NCI-H345 treated with DMSO at 0.1 percent for 48 hours (cell line): ENCODE measurements at regions not wholly inside any gene's neighbourhood (a gene's known extent, or its start where the extent isn't known, plus 50 kb on each side); places are given as distances from the start of the nearest gene placed in this dataset.

Source experiments
- DNase-seq: peaks from one replicate; lab custom pipeline; 2025; ENCODE audit not compliant: unreplicated experiment; lab: John Stamatoyannopoulos, UW

DNA sequence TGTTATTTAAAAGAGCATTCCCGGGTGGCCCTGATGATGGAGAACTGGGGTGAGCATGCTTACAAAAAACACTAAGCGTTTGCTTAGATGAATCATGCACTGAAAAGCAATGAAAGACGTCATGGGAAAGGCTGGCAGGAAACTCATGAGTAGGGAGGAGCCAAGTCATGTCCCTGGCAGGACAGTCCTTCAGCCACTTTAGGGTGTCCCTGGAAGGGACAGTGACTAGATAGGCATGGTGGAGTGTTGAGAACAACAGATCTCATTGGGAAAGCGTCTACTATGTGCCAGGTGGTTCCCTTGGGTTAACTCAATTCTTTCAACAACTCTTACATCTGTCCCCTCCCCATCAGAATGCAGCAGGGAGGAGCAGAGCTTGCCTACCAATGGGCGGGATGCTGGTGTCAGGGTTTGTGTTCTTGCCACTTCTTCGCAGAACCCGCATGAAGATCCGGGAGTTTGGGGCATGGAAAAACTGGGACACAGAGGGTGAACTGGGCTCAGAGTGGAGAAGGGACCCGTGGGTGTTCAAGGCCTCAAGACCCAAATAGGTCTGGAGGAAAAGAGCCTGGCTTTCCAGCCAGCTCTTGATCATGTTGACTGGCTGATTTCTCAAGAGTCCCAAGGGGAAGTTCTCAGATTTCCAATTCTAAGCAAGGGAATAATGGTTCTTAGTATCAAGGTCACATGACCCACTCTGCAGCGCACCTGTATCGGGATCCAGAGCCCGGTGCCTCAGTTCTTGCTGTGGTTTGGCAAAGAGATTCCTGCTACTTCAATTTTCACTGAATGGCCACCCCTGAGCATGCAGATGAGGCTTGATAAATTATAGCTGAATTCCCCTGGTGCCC, 653.9 kb upstream of the TBX3 start:
- no peak for DNase-seq

DNA sequence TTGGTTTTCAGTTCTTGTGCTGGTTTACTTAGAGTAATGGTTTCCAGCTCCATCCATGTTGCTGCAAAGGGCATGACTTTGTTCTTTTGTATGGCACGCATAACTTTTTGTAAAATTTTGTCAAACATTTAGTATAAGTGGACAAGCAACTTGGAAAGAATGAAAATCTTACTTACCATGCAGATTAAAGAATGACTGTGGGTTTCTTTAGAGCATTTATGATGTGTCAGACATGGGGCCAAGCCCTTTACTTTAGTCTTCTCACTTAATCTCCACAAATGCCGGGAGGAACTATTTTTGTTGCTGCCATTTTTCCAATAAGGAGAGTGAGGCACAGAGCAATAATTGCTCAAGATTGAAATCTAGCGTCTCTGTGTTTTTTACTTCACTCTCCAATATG, 652.5 kb upstream of the TBX3 start:
- DNase-seq = no peak

DNA sequence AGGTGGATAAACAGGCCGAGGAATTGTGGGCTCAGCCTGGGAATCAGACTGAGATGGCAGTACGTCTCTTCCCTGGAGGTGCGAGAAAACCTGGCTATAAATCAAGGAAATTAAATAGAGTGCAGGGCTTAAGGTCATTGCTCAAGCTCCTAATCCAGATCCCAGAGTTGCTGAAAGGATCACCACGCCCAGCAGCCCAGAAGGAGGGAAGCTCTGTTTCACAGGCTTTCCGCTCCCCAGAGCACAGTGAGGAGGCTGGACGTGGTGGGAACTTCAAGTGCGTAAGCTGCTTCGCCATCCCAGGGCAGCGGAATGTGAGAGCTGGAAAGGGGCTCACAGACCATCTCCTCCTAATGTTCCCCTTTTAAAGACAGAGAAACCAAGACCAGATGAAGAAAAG, 651.6 kb upstream of the TBX3 start:
- DNase-seq = no peak

- no peak for DNase-seq
Observed at GRCh38 chr12:115335048-115335447, 651.1 kb upstream of the TBX3 start.

- DNase-seq = no peak
Observed at GRCh38 chr12:115332945-115333344, 649.0 kb upstream of the TBX3 start.

DNA sequence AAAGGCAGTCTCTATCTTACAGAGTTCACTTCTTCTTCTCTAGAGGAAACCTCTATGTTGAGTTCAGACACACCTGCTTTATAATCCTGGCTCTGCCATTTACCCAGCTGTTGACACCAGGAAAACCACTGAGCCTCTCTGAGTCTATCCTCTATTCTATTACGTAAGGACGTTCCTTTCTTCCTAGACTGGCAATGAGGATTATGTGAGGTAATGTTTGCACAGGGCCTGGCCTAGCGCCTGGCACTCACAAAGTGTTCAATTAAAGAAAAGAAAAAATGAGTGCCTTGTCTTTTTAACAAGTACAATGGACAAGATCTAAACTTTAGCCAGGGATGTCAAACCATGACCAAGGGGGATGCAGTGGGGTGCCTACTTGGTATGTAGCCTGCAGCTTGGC, 641.9 kb upstream of the TBX3 start:
- no peak for DNase-seq

GRCh38 chr12:115324949-115325593, 641.1 kb upstream of the TBX3 start:
- DNase-seq = no peak

GRCh38 chr12:115323223-115323905, 639.4 kb upstream of the TBX3 start:
- no peak for DNase-seq

GRCh38 chr12:115322275-115322674, 638.3 kb upstream of the TBX3 start:
- DNase-seq = no peak

- no peak for DNase-seq
Observed at GRCh38 chr12:115320967-115321366, 637.0 kb upstream of the TBX3 start.

DNA sequence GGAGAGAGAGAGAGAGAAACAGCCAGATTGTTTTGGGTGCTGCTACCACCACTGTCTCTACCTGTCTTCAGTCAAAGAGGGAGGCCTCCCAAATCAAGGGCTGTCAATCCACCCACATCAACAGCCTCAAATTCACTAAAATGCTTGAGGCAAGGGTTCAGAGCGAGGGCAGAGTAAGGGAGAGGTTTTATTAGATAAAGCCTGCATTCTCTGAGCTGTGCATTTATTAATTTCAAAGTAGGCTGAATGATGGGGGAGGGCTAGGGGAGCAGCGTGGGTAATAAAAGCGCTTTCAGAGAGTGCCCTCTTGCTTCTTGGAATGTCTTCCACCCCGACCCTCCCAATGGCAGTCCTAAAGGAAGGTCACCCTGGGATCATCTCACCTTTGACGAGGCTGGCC, 636.5 kb upstream of the TBX3 start:
- DNase-seq = no peak

GRCh38 chr12:115319446-115320040, 635.6 kb upstream of the TBX3 start:
- no peak for DNase-seq

DNA sequence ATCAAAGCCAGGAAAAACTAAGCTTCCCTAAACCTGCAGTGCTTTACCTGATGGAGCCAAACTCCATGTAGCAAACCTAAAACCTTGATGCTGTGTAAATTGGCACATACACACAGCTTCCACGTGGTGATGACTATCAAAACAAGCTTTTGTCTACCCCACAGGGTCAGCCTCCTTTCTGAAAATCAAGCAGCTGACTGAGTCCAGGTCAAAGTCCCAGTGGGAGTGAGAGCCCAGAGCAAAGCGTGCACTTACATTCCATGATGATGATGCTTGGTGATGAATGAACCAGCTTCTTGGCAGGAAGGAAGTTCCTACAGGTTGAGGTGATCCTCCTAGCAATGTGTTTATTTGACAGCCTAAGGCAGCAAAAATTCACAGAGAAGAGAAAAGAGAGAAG, 630.0 kb upstream of the TBX3 start:
- no peak for DNase-seq

- DNase-seq = peak; percentile 75
Observed at GRCh38 chr12:115312901-115313300, 628.9 kb upstream of the TBX3 start.

DNA sequence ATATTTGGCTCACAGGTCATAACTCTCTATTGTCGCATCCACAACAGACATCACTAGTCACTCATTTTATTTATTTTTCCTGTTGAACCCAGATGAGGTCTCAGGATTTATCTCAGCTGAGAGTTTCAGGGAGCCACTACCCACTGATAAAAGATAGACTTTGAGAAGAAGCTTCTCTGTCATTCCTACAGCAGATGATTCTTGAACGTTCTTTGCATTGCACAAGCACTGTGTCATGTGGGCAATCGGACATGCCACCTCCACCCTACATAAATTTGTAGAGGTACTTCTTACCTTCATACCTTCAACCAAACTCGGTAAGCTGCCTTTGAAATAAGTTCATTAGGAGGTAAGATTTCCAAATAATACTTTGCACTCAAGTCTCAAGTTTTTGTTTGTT, 627.9 kb upstream of the TBX3 start:
- no peak for DNase-seq

- DNase-seq = no peak
Observed at GRCh38 chr12:115308918-115309317, 624.9 kb upstream of the TBX3 start.

GRCh38 chr12:115306380-115306779, 622.4 kb upstream of the TBX3 start:
- no peak for DNase-seq

DNA sequence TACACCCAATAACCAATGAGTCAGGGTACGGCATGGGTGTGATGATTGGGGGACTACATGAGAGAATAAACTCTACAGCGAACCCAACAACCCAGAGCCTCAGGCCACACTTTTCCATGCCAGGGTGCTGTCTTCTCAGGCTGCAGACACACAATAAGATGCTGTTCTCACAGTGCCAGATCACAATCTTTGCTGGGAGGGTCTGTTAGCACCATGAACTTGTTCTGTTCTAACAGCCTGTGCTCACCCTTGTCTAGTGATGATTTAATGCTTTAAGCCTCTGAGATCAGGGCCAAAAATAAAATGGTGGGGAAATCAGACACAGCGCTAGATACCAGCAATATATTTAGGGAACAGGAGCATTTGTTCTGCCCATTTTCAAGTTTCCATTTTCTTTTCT, 621.9 kb upstream of the TBX3 start:
- no peak for DNase-seq

- no peak for DNase-seq
Observed at GRCh38 chr12:115305275-115305674, 621.3 kb upstream of the TBX3 start.

DNA sequence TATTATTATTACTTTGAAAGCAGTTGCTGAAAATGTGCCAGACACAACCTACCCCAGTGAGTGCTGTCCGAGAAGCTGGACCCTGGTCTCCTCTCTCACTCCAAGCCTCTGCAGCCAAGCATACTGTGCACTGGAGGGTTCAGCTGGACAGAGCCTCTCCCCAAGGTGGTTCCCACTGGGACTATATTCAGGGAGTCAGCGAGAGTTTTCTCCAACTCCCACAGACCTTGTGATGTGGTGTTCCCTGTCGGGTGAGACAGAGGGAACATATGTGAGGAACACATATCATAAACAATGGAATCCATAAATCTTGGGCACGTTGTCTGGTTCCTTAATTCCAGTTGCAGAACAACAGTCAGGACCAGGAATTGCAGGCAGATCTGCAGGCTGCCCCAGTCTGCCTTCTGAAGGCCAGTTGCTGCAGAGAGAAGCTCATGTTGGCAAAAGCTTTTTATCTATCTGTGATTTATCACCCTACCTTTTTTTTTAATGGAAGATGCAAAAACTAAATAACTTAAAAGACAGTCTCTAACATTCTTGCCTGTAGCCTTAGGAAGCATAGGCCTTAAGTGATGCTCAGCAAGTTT, 619.8 kb upstream of the TBX3 start:
- DNase-seq = no peak

- no peak for DNase-seq
Observed at GRCh38 chr12:115297445-115297844, 613.5 kb upstream of the TBX3 start.
